ENCODE measurements at regions not wholly inside any gene's neighbourhood (a gene's known extent, or its start where the extent isn't known, plus 50 kb on each side); places are given as distances from the start of the nearest gene placed in this dataset.

GRCh38 chr14:82549306-82549990, 1015.8 kb upstream of the SEL1L start:
- no peaks in the 10 kb centered on the region for H3K4me1 Mint-ChIP-seq (ENCODE audit: low read depth)
- no peaks in the 10 kb centered on the region for H3K27me3 Mint-ChIP-seq (ENCODE audit: low read depth)
- no peak overlapping the region for H3K27ac Mint-ChIP-seq
- peaks cover 10% of the 10 kb centered on the region for H3K9me3 Mint-ChIP-seq
- no peak overlapping the region for H3K4me3 Mint-ChIP-seq
- no peak for DNase-seq
- H3K36me3 Mint-ChIP-seq (ENCODE audit: low read depth), result no peaks in the 10 kb centered on the region
- intact Hi-C loops (cut with micrococcal nuclease), result no loop called here
- CTCF ChIA-PET, result interaction anchor here (0.7 kb wide), 1 partner anchor 46 kb away, joined by 3 read pairs; no protein-coding TSS in a partner anchor

GRCh38 chr14:82562881-82563280, 1029.2 kb upstream of the SEL1L start:
- intact Hi-C loops (cut with micrococcal nuclease), result no loop called here
- no peaks in the 10 kb centered on the region for H3K4me1 Mint-ChIP-seq (ENCODE audit: low read depth)
- CTCF ChIA-PET, result no interaction called here
- no peaks in the 10 kb centered on the region for H3K27me3 Mint-ChIP-seq (ENCODE audit: low read depth)
- DNase-seq, result no peak
- peaks cover 9% of the 10 kb centered on the region for H3K9me3 Mint-ChIP-seq
- no peak overlapping the region for H3K27ac Mint-ChIP-seq
- H3K36me3 Mint-ChIP-seq (ENCODE audit: low read depth), result no peaks in the 10 kb centered on the region
- H3K4me3 Mint-ChIP-seq, result no peak overlapping the region

GRCh38 chr14:82565825-82566224, 1032.2 kb upstream of the SEL1L start:
- H3K27ac Mint-ChIP-seq, result no peak overlapping the region
- CTCF ChIA-PET, result no interaction called here
- no peaks in the 10 kb centered on the region for H3K36me3 Mint-ChIP-seq (ENCODE audit: low read depth)
- intact Hi-C loops (cut with micrococcal nuclease), result no loop called here
- no peak for DNase-seq
- no peaks in the 10 kb centered on the region for H3K27me3 Mint-ChIP-seq (ENCODE audit: low read depth)
- no peak overlapping the region for H3K4me3 Mint-ChIP-seq
- H3K9me3 Mint-ChIP-seq, result peaks cover 11% of the 10 kb centered on the region
- no peaks in the 10 kb centered on the region for H3K4me1 Mint-ChIP-seq (ENCODE audit: low read depth)

GRCh38 chr14:82587226-82587625, 1053.6 kb upstream of the SEL1L start:
- Mint-ChIP-seq H3K27me3 (ENCODE audit: low read depth) (no peaks in the 10 kb centered on the region), H3K36me3 (ENCODE audit: low read depth) (no peaks in the 10 kb centered on the region), H3K4me3 (no peak overlapping the region), H3K4me1 (ENCODE audit: low read depth) (no peaks in the 10 kb centered on the region), H3K27ac (no peak overlapping the region), H3K9me3 (peaks cover 1% of the 10 kb centered on the region)
- DNase-seq, result no peak
- intact Hi-C loops (cut with micrococcal nuclease), result no loop called here
- CTCF ChIA-PET, result no interaction called here

- Mint-ChIP-seq H3K4me1 (ENCODE audit: low read depth) (no peaks in the 10 kb centered on the region), H3K27me3 (ENCODE audit: low read depth) (no peaks in the 10 kb centered on the region), H3K27ac (no peak overlapping the region), H3K9me3 (peaks cover 6% of the 10 kb centered on the region), H3K4me3 (no peak overlapping the region), H3K36me3 (ENCODE audit: low read depth) (no peaks in the 10 kb centered on the region)
- CTCF ChIA-PET, result interaction anchor here (0.6 kb wide), 1 partner anchor 367 kb away, joined by 3 read pairs; no protein-coding TSS in a partner anchor
- no peak for DNase-seq
- intact Hi-C loops (cut with micrococcal nuclease), result no loop called here
These were observed 1061.8 kb upstream of the SEL1L start for GRCh38 chr14:82595466-82595865.

GRCh38 chr14:82602794-82603193, 1069.1 kb upstream of the SEL1L start:
- no peaks in the 10 kb centered on the region for H3K36me3 Mint-ChIP-seq (ENCODE audit: low read depth)
- H3K27me3 Mint-ChIP-seq (ENCODE audit: low read depth), result no peaks in the 10 kb centered on the region
- H3K9me3 Mint-ChIP-seq, result peaks cover 3% of the 10 kb centered on the region
- no peak overlapping the region for H3K27ac Mint-ChIP-seq
- no peak for DNase-seq
- CTCF ChIA-PET, result no interaction called here
- no peak overlapping the region for H3K4me3 Mint-ChIP-seq
- intact Hi-C loops (cut with micrococcal nuclease), result no loop called here
- H3K4me1 Mint-ChIP-seq (ENCODE audit: low read depth), result no peaks in the 10 kb centered on the region

GRCh38 chr14:82604819-82605218, 1071.2 kb upstream of the SEL1L start:
- H3K4me1 Mint-ChIP-seq (ENCODE audit: low read depth), result no peaks in the 10 kb centered on the region
- CTCF ChIA-PET, result no interaction called here
- intact Hi-C loops (cut with micrococcal nuclease), result no loop called here
- no peaks in the 10 kb centered on the region for H3K36me3 Mint-ChIP-seq (ENCODE audit: low read depth)
- no peak overlapping the region for H3K27ac Mint-ChIP-seq
- H3K4me3 Mint-ChIP-seq, result no peak overlapping the region
- H3K9me3 Mint-ChIP-seq, result no peaks in the 10 kb centered on the region
- H3K27me3 Mint-ChIP-seq (ENCODE audit: low read depth), result no peaks in the 10 kb centered on the region
- no peak for DNase-seq

GRCh38 chr14:82621881-82622450, 1088.3 kb upstream of the SEL1L start:
- no peak overlapping the region for H3K27ac Mint-ChIP-seq
- H3K36me3 Mint-ChIP-seq (ENCODE audit: low read depth), result no peaks in the 10 kb centered on the region
- CTCF ChIA-PET, result no interaction called here
- H3K4me1 Mint-ChIP-seq (ENCODE audit: low read depth), result no peaks in the 10 kb centered on the region
- DNase-seq, result no peak
- H3K9me3 Mint-ChIP-seq, result peaks cover 4% of the 10 kb centered on the region
- intact Hi-C loops (cut with micrococcal nuclease), result no loop called here
- H3K4me3 Mint-ChIP-seq, result no peak overlapping the region
- no peaks in the 10 kb centered on the region for H3K27me3 Mint-ChIP-seq (ENCODE audit: low read depth)

- no peaks in the 10 kb centered on the region for H3K4me1 Mint-ChIP-seq (ENCODE audit: low read depth)
- H3K9me3 Mint-ChIP-seq, result peaks cover 6% of the 10 kb centered on the region
- H3K4me3 Mint-ChIP-seq, result no peak overlapping the region
- no peak overlapping the region for H3K27ac Mint-ChIP-seq
- DNase-seq, result no peak
- H3K27me3 Mint-ChIP-seq (ENCODE audit: low read depth), result no peaks in the 10 kb centered on the region
- no peaks in the 10 kb centered on the region for H3K36me3 Mint-ChIP-seq (ENCODE audit: low read depth)
- CTCF ChIA-PET, result no interaction called here
- intact Hi-C loops (cut with micrococcal nuclease), result no loop called here
These were observed 1092.8 kb upstream of the SEL1L start for GRCh38 chr14:82626156-82627066.

GRCh38 chr14:82635915-82636314, 1102.3 kb upstream of the SEL1L start:
- intact Hi-C loops (cut with micrococcal nuclease), result no loop called here
- H3K36me3 Mint-ChIP-seq (ENCODE audit: low read depth), result no peaks in the 10 kb centered on the region
- DNase-seq, result no peak
- H3K4me3 Mint-ChIP-seq, result no peak overlapping the region
- no peaks in the 10 kb centered on the region for H3K4me1 Mint-ChIP-seq (ENCODE audit: low read depth)
- peaks cover 11% of the 10 kb centered on the region for H3K9me3 Mint-ChIP-seq
- CTCF ChIA-PET, result no interaction called here
- H3K27me3 Mint-ChIP-seq (ENCODE audit: low read depth), result no peaks in the 10 kb centered on the region
- no peak overlapping the region for H3K27ac Mint-ChIP-seq

- intact Hi-C loops (cut with micrococcal nuclease), result no loop called here
- H3K27ac Mint-ChIP-seq, result no peak overlapping the region
- H3K4me1 Mint-ChIP-seq (ENCODE audit: low read depth), result no peaks in the 10 kb centered on the region
- CTCF ChIA-PET, result no interaction called here
- H3K27me3 Mint-ChIP-seq (ENCODE audit: low read depth), result no peaks in the 10 kb centered on the region
- peaks cover 10% of the 10 kb centered on the region for H3K9me3 Mint-ChIP-seq
- no peak overlapping the region for H3K4me3 Mint-ChIP-seq
- DNase-seq, result no peak
- no peaks in the 10 kb centered on the region for H3K36me3 Mint-ChIP-seq (ENCODE audit: low read depth)
These were observed 1102.8 kb upstream of the SEL1L start for GRCh38 chr14:82636426-82636825.

GRCh38 chr14:82641050-82641540, 1107.4 kb upstream of the SEL1L start:
- intact Hi-C loops (cut with micrococcal nuclease), result no loop called here
- Mint-ChIP-seq H3K27me3 (ENCODE audit: low read depth) (no peaks in the 10 kb centered on the region), H3K27ac (no peak overlapping the region), H3K4me1 (ENCODE audit: low read depth) (no peaks in the 10 kb centered on the region), H3K36me3 (ENCODE audit: low read depth) (no peaks in the 10 kb centered on the region), H3K4me3 (no peak overlapping the region), H3K9me3 (peaks cover 3% of the 10 kb centered on the region)
- no peak for DNase-seq
- CTCF ChIA-PET, result no interaction called here

Measured in activated naive CD4-positive, alpha-beta T cell treated with anti-CD3 and anti-CD28 coated beads for 36 hours (primary cell).